NAMALWA (cell line): ENCODE measurements at regions not wholly inside any gene's neighbourhood (a gene's known extent, or its start where the extent isn't known, plus 50 kb on each side); places are given as distances from the start of the nearest gene placed in this dataset.
A peak's percentile ranks its signal among the peaks of the same experiment; 100 is the strongest.
"Not testable (repeated sequence)": the region's sequence is repeated elsewhere in the genome, so short reads cannot be mapped to it uniquely, and the experiment has no call there.

ENCODE experiments used
- DNase-seq: peaks from one replicate; pipeline ENCODE4 v3.0.0-alpha.2; 2015; ENCODE audit warnings: low spot score

GRCh38 chr5:35561396-35561795, 56.3 kb upstream of the SPEF2 start:
- no peak for DNase-seq

GRCh38 chr5:35557748-35558147, 59.9 kb upstream of the SPEF2 start:
- DNase-seq = no peak

- DNase-seq = no peak
Observed at GRCh38 chr5:35557199-35557598, 60.5 kb upstream of the SPEF2 start.

DNA sequence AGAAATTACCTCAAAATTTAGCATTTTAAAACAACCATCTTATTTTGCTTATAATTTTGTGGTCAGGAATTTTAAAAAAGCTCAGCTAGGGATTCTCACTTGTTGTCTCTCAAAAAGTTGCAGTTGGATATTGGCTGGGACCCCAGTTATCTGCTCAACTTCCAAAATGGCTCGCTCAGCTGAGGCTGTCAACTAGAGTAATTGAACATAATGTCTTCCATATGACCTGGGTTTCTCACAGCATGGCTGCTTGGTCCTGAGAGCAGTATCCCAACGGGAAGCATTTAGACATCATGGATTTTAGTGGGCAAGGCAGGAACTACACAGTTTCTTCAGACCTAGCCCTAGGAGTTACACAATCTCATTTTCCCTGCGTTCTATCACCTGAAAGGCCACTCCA, 63.6 kb upstream of the SPEF2 start:
- no peak for DNase-seq

GRCh38 chr5:35545190-35545589, 72.5 kb upstream of the SPEF2 start:
- DNase-seq = no peak

- no peak for DNase-seq
Observed at GRCh38 chr5:35543408-35543807, 74.3 kb upstream of the SPEF2 start.

DNA sequence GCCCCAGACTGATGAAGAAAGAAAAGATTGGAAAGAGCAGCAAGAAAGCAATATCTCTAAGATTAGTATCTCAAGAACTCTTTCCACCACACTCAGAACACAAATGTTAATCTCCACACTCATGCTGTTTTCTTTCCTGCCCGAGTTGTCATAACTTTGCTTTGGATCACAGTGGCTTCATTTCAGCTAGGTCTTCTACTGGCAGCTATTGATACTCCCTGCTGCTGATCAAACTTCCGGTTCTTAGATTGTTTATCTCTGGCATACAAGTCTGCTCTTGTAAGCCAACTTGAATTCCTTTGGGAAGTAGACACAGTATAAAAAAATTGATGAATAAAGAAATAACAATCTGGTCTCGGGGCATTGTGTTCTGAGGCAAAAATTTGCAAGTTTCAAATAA, 77.7 kb upstream of the SPEF2 start:
- no peak for DNase-seq

GRCh38 chr5:35538198-35538931, 79.3 kb upstream of the SPEF2 start:
- no peak for DNase-seq

- no peak for DNase-seq
Observed at GRCh38 chr5:35533156-35533555, 84.5 kb upstream of the SPEF2 start.

DNA sequence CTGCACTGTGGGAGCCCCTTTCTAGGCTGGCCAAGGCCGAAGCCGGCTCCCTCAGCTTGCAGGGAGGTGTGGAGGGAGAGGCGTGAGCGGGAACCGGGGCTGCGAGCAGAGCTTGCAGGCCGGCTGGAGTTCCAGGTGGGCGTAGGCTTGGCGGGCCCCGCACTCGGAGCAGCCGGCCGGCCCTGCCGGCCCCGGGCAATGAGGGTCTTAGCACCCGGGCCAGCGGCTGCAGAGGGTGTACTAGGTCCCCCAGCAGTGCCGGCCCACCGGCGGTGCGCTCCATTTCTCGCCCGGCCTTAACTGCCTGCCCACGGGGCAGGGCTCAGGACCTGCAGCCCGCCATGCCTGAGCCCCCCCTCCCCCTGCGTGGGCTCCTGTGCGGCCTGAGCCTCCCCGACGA, 86.1 kb upstream of the SPEF2 start:
- DNase-seq = not testable (repeated sequence)

GRCh38 chr5:35518104-35518503, 99.6 kb upstream of the SPEF2 start:
- DNase-seq = peak; percentile 69

GRCh38 chr5:35516271-35516670, 101.4 kb upstream of the SPEF2 start:
- no peak for DNase-seq

- no peak for DNase-seq
Observed at GRCh38 chr5:35513612-35514011, 104.1 kb upstream of the SPEF2 start.

- DNase-seq = no peak
Observed at GRCh38 chr5:35502206-35502605, 115.5 kb upstream of the SPEF2 start.

GRCh38 chr5:35488791-35489190, 128.9 kb upstream of the SPEF2 start:
- DNase-seq = no peak

DNA sequence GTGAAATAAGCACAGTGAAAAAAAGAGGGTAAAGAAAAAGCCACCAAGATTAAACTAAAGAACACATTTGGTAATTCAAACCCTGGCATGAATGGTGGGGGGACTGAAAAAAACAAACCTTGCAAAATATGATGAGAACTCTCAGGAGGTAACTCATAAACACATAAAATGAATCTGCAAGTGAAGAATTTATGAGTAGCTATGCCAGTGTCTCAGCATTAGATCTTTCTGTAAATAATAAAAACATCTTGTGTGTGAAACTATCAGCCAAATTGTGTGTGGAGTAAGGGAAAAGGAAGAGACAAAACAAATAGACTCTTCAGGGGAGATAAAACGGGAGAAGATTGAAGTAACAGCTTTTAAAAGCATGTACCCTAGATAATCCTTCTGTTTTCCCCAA, 129.6 kb upstream of the SPEF2 start:
- no peak for DNase-seq

- DNase-seq = no peak
Observed at GRCh38 chr5:35487233-35488025, 130.2 kb upstream of the SPEF2 start.

DNA sequence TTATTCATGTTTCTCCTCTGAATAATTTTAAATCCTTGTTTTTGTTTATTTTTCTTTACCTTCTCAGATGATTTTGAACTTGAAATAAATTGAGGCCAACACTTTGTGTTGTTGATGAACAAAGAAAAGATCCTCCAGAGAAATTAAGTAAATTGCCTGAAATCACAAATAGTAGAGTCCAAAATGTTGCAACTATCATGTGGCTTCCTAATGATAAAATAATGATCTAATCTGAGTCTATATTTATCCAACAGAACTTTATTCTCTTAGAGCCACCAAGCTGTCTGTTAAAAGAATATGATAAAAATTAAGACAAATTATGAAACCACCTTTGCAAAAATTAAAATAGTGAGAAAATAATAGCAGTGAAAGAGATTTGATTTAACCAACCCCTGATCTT, 132.2 kb upstream of the SPEF2 start:
- no peak for DNase-seq

GRCh38 chr5:35484241-35484640, 133.4 kb upstream of the SPEF2 start:
- no peak for DNase-seq

GRCh38 chr5:35483780-35484179, 133.9 kb upstream of the SPEF2 start:
- no peak for DNase-seq

DNA sequence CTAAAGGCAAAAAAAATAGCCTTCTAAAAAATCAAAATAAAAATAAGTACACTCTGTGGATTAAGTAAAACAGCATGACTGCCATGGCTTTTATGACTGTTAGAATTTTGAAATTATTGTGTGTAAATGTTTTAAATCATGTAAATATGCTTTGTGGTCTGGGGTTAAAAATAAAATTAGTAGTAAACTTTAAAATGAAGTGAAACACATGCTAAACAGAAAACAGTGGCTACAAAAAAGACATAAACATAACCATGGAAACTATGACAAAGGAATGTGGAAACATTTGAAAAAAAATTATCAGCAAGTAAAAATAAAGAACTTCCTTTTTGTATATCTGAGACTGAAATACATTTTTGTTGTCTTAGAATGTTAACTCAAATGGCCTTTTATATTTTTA, 134.5 kb upstream of the SPEF2 start:
- DNase-seq = no peak

DNA sequence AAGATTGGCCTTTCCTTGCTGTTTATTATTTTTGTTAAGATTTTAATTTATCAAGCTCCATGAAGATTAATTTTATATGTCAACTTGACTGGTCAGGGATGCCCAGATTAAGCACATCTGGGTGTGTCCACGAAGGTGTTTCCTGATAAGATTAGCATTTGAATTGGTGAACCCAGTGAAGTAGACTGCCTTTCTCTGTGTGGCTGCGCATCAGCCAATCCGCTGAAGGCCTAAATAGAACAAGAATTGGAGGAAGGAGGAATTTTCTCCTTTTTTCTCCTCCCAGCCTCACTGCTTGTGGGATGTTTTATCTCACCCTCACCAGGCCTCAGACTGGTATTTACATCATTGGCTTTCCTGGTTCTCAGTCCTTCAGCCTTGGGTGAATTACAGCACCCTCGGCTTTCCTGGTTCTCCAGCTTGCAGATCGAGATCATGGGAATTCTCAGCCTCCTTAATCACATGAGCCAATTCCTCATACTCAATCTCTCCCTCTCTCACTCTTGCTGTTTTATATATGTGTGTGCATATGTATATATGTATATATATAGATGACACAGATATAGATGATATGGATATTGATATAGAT, 135.4 kb upstream of the SPEF2 start:
- no peak for DNase-seq
